Stimulated activated CD4-positive, alpha-beta T cell treated with anti-CD3 and anti-CD28 coated beads, Interleukin-4, amount 100 ng/mL, for 1 hour (primary cell): ENCODE measurements at regions not wholly inside any gene's neighbourhood (a gene's known extent, or its start where the extent isn't known, plus 50 kb on each side); places are given as distances from the start of the nearest gene placed in this dataset.

Experiments
- DNase-seq: peaks from one replicate; pipeline ENCODE4 v3.0.0-alpha.2; 2020

- DNase-seq = no peak
These were observed 505.9 kb upstream of the MANEA start for GRCh38 chr6:95071464-95071863.

GRCh38 chr6:95078457-95078856 lies 498.9 kb upstream of the MANEA start:
- no peak for DNase-seq

- DNase-seq = no peak
These were observed 496.1 kb upstream of the MANEA start for GRCh38 chr6:95081231-95081630.

- no peak for DNase-seq
These were observed 495.4 kb upstream of the MANEA start for GRCh38 chr6:95081949-95082348.

- no peak for DNase-seq
These were observed 493.8 kb upstream of the MANEA start for GRCh38 chr6:95083506-95083905.

GRCh38 chr6:95084867-95085266 lies 492.5 kb upstream of the MANEA start:
- DNase-seq = no peak

GRCh38 chr6:95087394-95088097 lies 489.8 kb upstream of the MANEA start:
- no peak for DNase-seq

GRCh38 chr6:95091823-95092436 lies 485.4 kb upstream of the MANEA start:
- no peak for DNase-seq

- DNase-seq = no peak
These were observed 484.2 kb upstream of the MANEA start for GRCh38 chr6:95093154-95093553.

- no peak for DNase-seq
These were observed 482.3 kb upstream of the MANEA start for GRCh38 chr6:95094751-95095663.

GRCh38 chr6:95095855-95096254 lies 481.5 kb upstream of the MANEA start:
- DNase-seq = no peak

- no peak for DNase-seq
These were observed 477.9 kb upstream of the MANEA start for GRCh38 chr6:95099410-95099809.

- DNase-seq = no peak
These were observed 468.1 kb upstream of the MANEA start for GRCh38 chr6:95109212-95109611.

- DNase-seq = no peak
These were observed 466.6 kb upstream of the MANEA start for GRCh38 chr6:95110767-95111166.

GRCh38 chr6:95117236-95117635 lies 460.1 kb upstream of the MANEA start:
- DNase-seq = no peak

- no peak for DNase-seq
These were observed 457.4 kb upstream of the MANEA start for GRCh38 chr6:95119927-95120326.

GRCh38 chr6:95120984-95121383 lies 456.4 kb upstream of the MANEA start:
- no peak for DNase-seq

- DNase-seq = no peak
These were observed 450.1 kb upstream of the MANEA start for GRCh38 chr6:95127261-95127660.

- no peak for DNase-seq
These were observed 448.9 kb upstream of the MANEA start for GRCh38 chr6:95128439-95128838.

GRCh38 chr6:95128947-95129346 lies 448.4 kb upstream of the MANEA start:
- DNase-seq = no peak

GRCh38 chr6:95133578-95133977 lies 443.8 kb upstream of the MANEA start:
- no peak for DNase-seq

- DNase-seq = no peak
These were observed 442.2 kb upstream of the MANEA start for GRCh38 chr6:95135182-95135581.

GRCh38 chr6:95142101-95142500 lies 435.2 kb upstream of the MANEA start:
- DNase-seq = no peak
